Nephron progenitor cell (in vitro differentiated cells): ENCODE measurements at regions not wholly inside any gene's neighbourhood (a gene's known extent, or its start where the extent isn't known, plus 50 kb on each side); places are given as distances from the start of the nearest gene placed in this dataset.

Source experiments
- DNase-seq: peaks from one replicate; pipeline ENCODE4 v3.0.0; 2021
- H3K27ac Mint-ChIP-seq: 2 replicates; pipeline ENCODE4 v1.8.0; 2021; ENCODE audit warnings: mild to moderate bottlenecking, moderate library complexity, mixed read lengths
- H3K27me3 Mint-ChIP-seq: 2 replicates; pipeline ENCODE4 v1.8.0; 2021; ENCODE audit warnings: mild to moderate bottlenecking, low read depth, mixed read lengths; ENCODE audit not compliant: poor library complexity
- H3K36me3 Mint-ChIP-seq: 2 replicates; pipeline ENCODE4 v1.8.0; 2021; ENCODE audit warnings: low read depth, mixed read lengths
- H3K4me1 Mint-ChIP-seq: 2 replicates; pipeline ENCODE4 v1.8.0; 2021; ENCODE audit warnings: mixed read lengths
- H3K4me3 Mint-ChIP-seq: 2 replicates; pipeline ENCODE4 v1.8.0; 2021; ENCODE audit warnings: mild to moderate bottlenecking, moderate library complexity, mixed read lengths
- H3K9me3 Mint-ChIP-seq: 2 replicates; pipeline ENCODE4 v1.8.0; 2021; ENCODE audit warnings: mild to moderate bottlenecking, moderate library complexity, mixed read lengths
- CTCF ChIP-seq: fragments of 200-600 bp; sonication (generic); IDR thresholded peaks from 2 replicates; pipeline ENCODE4 v1.5.0; 2021; ENCODE audit warnings: antibody characterized with exemption

GRCh38 chr2:236879416-236879963 lies 206.2 kb upstream of the COPS8 start:
- H3K9me3 Mint-ChIP-seq, result peaks cover 31% of the 10 kb centered on the region
- H3K27ac Mint-ChIP-seq, result no peak overlapping the region
- no peak overlapping the region for H3K4me3 Mint-ChIP-seq
- H3K27me3 Mint-ChIP-seq, result peaks cover 7% of the 10 kb centered on the region
- no peak for TF ChIP-seq CTCF
- no peak for DNase-seq
- peaks cover 30% of the 10 kb centered on the region for H3K4me1 Mint-ChIP-seq
- peaks cover 15% of the 10 kb centered on the region for H3K36me3 Mint-ChIP-seq

GRCh38 chr2:236882074-236882473 lies 203.6 kb upstream of the COPS8 start:
- Mint-ChIP-seq H3K4me3 (no peak overlapping the region), H3K9me3 (peaks cover 31% of the 10 kb centered on the region), H3K27me3 (peaks cover 9% of the 10 kb centered on the region), H3K27ac (no peak overlapping the region), H3K4me1 (peaks cover 5% of the 10 kb centered on the region), H3K36me3 (peaks cover 15% of the 10 kb centered on the region)
- TF ChIP-seq CTCF, result no peak
- DNase-seq, result no peak

GRCh38 chr2:236882930-236883329 lies 202.8 kb upstream of the COPS8 start:
- no peak for DNase-seq
- TF ChIP-seq CTCF, result no peak
- Mint-ChIP-seq H3K4me3 (no peak overlapping the region), H3K27me3 (peaks cover 9% of the 10 kb centered on the region), H3K36me3 (peaks cover 15% of the 10 kb centered on the region), H3K9me3 (peaks cover 31% of the 10 kb centered on the region), H3K4me1 (peaks cover 7% of the 10 kb centered on the region), H3K27ac (no peak overlapping the region)

GRCh38 chr2:236883819-236884218 lies 201.9 kb upstream of the COPS8 start:
- H3K9me3 Mint-ChIP-seq, result peaks cover 31% of the 10 kb centered on the region

DNA sequence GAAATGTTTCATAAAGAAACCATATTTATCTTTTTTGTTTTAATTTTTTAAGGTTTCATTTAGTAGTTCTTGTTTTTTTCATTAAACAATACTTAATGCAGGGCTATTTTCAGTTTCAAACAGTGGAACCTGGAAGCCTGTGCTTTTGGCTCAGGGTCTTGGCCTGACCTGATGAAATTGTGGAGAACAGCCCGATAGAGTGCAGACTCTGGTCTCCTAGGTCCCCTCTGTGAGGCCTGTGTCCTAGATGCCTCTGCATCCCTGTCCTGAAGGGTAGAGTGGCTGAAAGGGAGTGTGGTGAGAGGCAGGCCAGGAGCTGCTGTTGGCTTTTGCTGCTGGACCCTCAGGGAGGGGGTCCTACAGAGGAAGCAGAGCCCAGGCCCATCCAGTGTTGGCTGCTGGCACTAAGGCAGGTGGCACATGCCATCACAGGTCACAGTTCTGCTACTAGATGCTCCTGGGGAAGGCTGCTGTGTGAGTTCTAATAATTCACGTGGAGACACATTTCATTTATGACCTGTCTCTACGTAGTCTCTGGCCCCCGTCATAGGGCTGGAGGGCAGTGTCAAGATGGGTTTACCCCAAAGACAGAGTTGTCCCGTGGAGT lies 201.0 kb upstream of the COPS8 start:
- peaks cover 31% of the 10 kb centered on the region for H3K9me3 Mint-ChIP-seq
- H3K27ac Mint-ChIP-seq, result no peak overlapping the region
- peaks cover 9% of the 10 kb centered on the region for H3K27me3 Mint-ChIP-seq
- peaks cover 15% of the 10 kb centered on the region for H3K36me3 Mint-ChIP-seq
- peaks cover 22% of the 10 kb centered on the region for H3K4me1 Mint-ChIP-seq
- no peak overlapping the region for H3K4me3 Mint-ChIP-seq
- no peak for TF ChIP-seq CTCF
- DNase-seq, result no peak

More at GRCh38 chr2:236883819-236884218, 201.9 kb upstream of the COPS8 start:
- Mint-ChIP-seq H3K4me1 (peaks cover 14% of the 10 kb centered on the region), H3K27ac (no peak overlapping the region), H3K36me3 (peaks cover 15% of the 10 kb centered on the region), H3K4me3 (no peak overlapping the region), H3K27me3 (peaks cover 9% of the 10 kb centered on the region)
- DNase-seq, result no peak
- TF ChIP-seq CTCF, result no peak

- Mint-ChIP-seq H3K4me3 (no peak overlapping the region), H3K27me3 (peaks cover 2% of the 10 kb centered on the region), H3K36me3 (peaks cover 10% of the 10 kb centered on the region), H3K4me1 (peaks cover 25% of the 10 kb centered on the region), H3K9me3 (peaks cover 31% of the 10 kb centered on the region), H3K27ac (no peak overlapping the region)
- no peak for TF ChIP-seq CTCF
- no peak for DNase-seq
Measured at GRCh38 chr2:236886456-236886855, 199.2 kb upstream of the COPS8 start.
